HG03432 (cell line): ENCODE measurements at regions not wholly inside any gene's neighbourhood (a gene's known extent, or its start where the extent isn't known, plus 50 kb on each side); places are given as distances from the start of the nearest gene placed in this dataset.

ENCODE experiments used
- ATAC-seq: cut with Tn5 transposase; IDR thresholded peaks from one replicate; pipeline ENCODE4 v1.9.1; 2021; ENCODE audit warnings: mild to moderate bottlenecking, moderate library complexity; ENCODE audit not compliant: unreplicated experiment

- no peak for ATAC-seq
Measured at GRCh38 chr1:39134768-39135333, 69.6 kb upstream of the MACF1 start.

GRCh38 chr1:39136638-39137037 is 67.9 kb upstream of the MACF1 start:
- no peak for ATAC-seq

GRCh38 chr1:39139723-39140360 is 64.7 kb upstream of the MACF1 start:
- no peak for ATAC-seq

GRCh38 chr1:39141925-39142324 is 62.6 kb upstream of the MACF1 start:
- no peak for ATAC-seq

GRCh38 chr1:39142401-39143060 is 62.0 kb upstream of the MACF1 start:
- no peak for ATAC-seq

- ATAC-seq, result no peak
Measured at GRCh38 chr1:39144924-39145323, 59.6 kb upstream of the MACF1 start.

GRCh38 chr1:39145331-39145965 is 59.0 kb upstream of the MACF1 start:
- ATAC-seq, result no peak

- ATAC-seq, result no peak
Measured at GRCh38 chr1:39146681-39147080, 57.8 kb upstream of the MACF1 start.

GRCh38 chr1:39147099-39148025 is 57.1 kb upstream of the MACF1 start:
- no peak for ATAC-seq

- ATAC-seq, result no peak
Measured at GRCh38 chr1:39148942-39149341, 55.6 kb upstream of the MACF1 start.

GRCh38 chr1:39149509-39149908 is 55.0 kb upstream of the MACF1 start:
- no peak for ATAC-seq

GRCh38 chr1:39150779-39151178 is 53.7 kb upstream of the MACF1 start:
- ATAC-seq, result no peak

- ATAC-seq, result no peak
Measured at GRCh38 chr1:39151267-39151666, 53.2 kb upstream of the MACF1 start.

- no peak for ATAC-seq
Measured at GRCh38 chr1:39152923-39153322, 51.6 kb upstream of the MACF1 start.

GRCh38 chr1:39153684-39154083 is 50.8 kb upstream of the MACF1 start:
- no peak for ATAC-seq

GRCh38 chr1:39154553-39155421 is 49.7 kb upstream of the MACF1 start:
- no peak for ATAC-seq
